Upper lobe of left lung (tissue), 4 donors: ENCODE measurements at regions not wholly inside any gene's neighbourhood (a gene's known extent, or its start where the extent isn't known, plus 50 kb on each side); places are given as distances from the start of the nearest gene placed in this dataset.
"Not testable (repeated sequence)": the region's sequence is repeated elsewhere in the genome, so short reads cannot be mapped to it uniquely, and the experiment has no call there.

Experiments used
- EP300 ChIP-seq, 4 donors: sonication (generic); formaldehyde crosslinking; IDR thresholded peaks; one replicate each; pipeline ENCODE4 v1.5.1; 2017; ENCODE audit warnings: antibody characterized with exemption in 4 of 4, control low read depth in 2 of 4
- POLR2A ChIP-seq, 4 donors: fragments of 450-650 bp; IDR thresholded peaks; one replicate each; pipeline ENCODE4 v1.5.1; 2016 to 2017; ENCODE audit warnings: antibody characterized with exemption in 4 of 4, mild to moderate bottlenecking in 2 of 4
- POLR2AphosphoS5 ChIP-seq, 2 donors: sonication (generic); formaldehyde crosslinking; IDR thresholded peaks; one replicate each; pipeline ENCODE4 v1.5.1; 2017; ENCODE audit warnings: antibody characterized with exemption in 2 of 2
- TF ChIP-seq, protein P1 (sequence below), 6 experiments: fragments of 450-650 bp in 4 of 6; fragments of 200-600 bp in 2 of 6; sonication (generic) in 2 of 6; IDR thresholded peaks; one replicate each; pipeline ENCODE4 v1.5.1; 2016 to 2019; ENCODE audit warnings: antibody characterized with exemption in 6 of 6

DNA sequence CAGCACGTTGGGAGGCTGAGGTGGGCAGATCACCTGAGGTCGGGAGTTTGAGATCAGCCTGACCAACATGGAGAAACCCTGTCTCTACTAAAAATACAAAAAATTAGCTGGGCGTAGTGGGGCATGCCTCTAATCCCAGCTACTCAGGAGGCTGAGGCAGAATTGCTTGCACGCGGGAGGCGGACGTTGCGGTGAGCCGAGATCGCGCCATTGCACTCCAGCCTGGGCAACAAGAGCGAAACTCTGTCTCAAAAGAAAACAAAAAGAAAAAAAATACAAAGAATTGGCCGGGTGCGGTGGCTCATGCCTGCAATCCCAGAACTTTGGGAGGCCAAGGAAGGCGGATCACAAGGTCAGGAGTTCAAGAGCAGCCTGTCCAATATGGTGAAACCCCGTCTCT lies 90.8 kb downstream of the LARP7 start:
- TF ChIP-seq, protein P1, sequence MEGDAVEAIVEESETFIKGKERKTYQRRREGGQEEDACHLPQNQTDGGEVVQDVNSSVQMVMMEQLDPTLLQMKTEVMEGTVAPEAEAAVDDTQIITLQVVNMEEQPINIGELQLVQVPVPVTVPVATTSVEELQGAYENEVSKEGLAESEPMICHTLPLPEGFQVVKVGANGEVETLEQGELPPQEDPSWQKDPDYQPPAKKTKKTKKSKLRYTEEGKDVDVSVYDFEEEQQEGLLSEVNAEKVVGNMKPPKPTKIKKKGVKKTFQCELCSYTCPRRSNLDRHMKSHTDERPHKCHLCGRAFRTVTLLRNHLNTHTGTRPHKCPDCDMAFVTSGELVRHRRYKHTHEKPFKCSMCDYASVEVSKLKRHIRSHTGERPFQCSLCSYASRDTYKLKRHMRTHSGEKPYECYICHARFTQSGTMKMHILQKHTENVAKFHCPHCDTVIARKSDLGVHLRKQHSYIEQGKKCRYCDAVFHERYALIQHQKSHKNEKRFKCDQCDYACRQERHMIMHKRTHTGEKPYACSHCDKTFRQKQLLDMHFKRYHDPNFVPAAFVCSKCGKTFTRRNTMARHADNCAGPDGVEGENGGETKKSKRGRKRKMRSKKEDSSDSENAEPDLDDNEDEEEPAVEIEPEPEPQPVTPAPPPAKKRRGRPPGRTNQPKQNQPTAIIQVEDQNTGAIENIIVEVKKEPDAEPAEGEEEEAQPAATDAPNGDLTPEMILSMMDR (IDR thresholded peaks at IDR 0.05): not testable (repeated sequence)
- not testable (repeated sequence) for TF ChIP-seq POLR2AphosphoS5, EP300, POLR2A (IDR thresholded peaks at IDR 0.05)
